ENCODE measurements at regions not wholly inside any gene's neighbourhood (a gene's known extent, or its start where the extent isn't known, plus 50 kb on each side); places are given as distances from the start of the nearest gene placed in this dataset.
"Not testable (repeated sequence)": the region's sequence is repeated elsewhere in the genome, so short reads cannot be mapped to it uniquely, and the experiment has no call there.

DNA sequence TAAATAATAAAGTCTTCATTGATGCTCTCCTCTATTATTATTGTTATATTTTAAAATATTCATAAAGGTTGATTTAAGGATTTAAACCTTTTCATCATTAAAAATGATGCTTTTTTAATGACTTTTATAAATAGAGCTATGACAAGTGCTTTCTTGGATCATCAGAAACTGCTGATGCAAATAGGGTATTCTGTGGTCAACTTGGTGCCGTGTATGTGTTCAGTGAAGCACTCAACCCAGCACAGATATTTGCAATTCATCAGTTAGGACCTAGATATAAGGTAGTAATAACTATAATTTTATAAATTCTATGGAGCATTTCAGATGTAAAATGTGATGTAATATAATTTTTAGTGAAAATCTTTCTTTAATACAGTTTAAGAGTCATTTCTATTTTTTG lies 208.7 kb downstream of the CCDC74A start:
- TF ChIP-seq TCF7 (IDR thresholded peaks at IDR 0.05; ENCODE audit: borderline replicate concordance); NFYB (IDR thresholded peaks at IDR 0.05; ENCODE audit: insufficient read depth, low read depth, low read length); SMC3 (IDR thresholded peaks at IDR 0.05; ENCODE audit: borderline replicate concordance, low read length); SP1 (IDR thresholded peaks at IDR 0.05; ENCODE audit: low read depth, low read length); ZNF24 (IDR thresholded peaks at IDR 0.05); CBX5 (IDR thresholded peaks at IDR 0.05; ENCODE audit: low read depth); POLR2A (IDR thresholded peaks at IDR 0.05; ENCODE audit: low read depth, low read length): not testable (repeated sequence)
- TF ChIP-seq, protein P1, sequence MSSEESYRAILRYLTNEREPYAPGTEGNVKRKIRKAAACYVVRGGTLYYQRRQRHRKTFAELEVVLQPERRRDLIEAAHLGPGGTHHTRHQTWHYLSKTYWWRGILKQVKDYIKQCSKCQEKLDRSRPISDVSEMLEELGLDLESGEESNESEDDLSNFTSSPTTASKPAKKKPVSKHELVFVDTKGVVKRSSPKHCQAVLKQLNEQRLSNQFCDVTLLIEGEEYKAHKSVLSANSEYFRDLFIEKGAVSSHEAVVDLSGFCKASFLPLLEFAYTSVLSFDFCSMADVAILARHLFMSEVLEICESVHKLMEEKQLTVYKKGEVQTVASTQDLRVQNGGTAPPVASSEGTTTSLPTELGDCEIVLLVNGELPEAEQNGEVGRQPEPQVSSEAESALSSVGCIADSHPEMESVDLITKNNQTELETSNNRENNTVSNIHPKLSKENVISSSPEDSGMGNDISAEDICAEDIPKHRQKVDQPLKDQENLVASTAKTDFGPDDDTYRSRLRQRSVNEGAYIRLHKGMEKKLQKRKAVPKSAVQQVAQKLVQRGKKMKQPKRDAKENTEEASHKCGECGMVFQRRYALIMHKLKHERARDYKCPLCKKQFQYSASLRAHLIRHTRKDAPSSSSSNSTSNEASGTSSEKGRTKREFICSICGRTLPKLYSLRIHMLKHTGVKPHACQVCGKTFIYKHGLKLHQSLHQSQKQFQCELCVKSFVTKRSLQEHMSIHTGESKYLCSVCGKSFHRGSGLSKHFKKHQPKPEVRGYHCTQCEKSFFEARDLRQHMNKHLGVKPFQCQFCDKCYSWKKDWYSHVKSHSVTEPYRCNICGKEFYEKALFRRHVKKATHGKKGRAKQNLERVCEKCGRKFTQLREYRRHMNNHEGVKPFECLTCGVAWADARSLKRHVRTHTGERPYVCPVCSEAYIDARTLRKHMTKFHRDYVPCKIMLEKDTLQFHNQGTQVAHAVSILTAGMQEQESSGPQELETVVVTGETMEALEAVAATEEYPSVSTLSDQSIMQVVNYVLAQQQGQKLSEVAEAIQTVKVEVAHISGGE (CRISPR knock-in tag; IDR thresholded peaks at IDR 0.05), result not testable (repeated sequence)
- TF ChIP-seq, protein P2, sequence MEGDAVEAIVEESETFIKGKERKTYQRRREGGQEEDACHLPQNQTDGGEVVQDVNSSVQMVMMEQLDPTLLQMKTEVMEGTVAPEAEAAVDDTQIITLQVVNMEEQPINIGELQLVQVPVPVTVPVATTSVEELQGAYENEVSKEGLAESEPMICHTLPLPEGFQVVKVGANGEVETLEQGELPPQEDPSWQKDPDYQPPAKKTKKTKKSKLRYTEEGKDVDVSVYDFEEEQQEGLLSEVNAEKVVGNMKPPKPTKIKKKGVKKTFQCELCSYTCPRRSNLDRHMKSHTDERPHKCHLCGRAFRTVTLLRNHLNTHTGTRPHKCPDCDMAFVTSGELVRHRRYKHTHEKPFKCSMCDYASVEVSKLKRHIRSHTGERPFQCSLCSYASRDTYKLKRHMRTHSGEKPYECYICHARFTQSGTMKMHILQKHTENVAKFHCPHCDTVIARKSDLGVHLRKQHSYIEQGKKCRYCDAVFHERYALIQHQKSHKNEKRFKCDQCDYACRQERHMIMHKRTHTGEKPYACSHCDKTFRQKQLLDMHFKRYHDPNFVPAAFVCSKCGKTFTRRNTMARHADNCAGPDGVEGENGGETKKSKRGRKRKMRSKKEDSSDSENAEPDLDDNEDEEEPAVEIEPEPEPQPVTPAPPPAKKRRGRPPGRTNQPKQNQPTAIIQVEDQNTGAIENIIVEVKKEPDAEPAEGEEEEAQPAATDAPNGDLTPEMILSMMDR (IDR thresholded peaks at IDR 0.05 in 2 of 3, conservative IDR thresholded peaks at IDR 0.05 in 1 of 3; ENCODE audit: control insufficient read depth in 2 of 3, extremely low read depth in 1 of 3, insufficient read depth in 1 of 3, low read depth in 3 of 3, low read length in 3 of 3), result not testable (repeated sequence)
- TF ChIP-seq, protein P3, sequence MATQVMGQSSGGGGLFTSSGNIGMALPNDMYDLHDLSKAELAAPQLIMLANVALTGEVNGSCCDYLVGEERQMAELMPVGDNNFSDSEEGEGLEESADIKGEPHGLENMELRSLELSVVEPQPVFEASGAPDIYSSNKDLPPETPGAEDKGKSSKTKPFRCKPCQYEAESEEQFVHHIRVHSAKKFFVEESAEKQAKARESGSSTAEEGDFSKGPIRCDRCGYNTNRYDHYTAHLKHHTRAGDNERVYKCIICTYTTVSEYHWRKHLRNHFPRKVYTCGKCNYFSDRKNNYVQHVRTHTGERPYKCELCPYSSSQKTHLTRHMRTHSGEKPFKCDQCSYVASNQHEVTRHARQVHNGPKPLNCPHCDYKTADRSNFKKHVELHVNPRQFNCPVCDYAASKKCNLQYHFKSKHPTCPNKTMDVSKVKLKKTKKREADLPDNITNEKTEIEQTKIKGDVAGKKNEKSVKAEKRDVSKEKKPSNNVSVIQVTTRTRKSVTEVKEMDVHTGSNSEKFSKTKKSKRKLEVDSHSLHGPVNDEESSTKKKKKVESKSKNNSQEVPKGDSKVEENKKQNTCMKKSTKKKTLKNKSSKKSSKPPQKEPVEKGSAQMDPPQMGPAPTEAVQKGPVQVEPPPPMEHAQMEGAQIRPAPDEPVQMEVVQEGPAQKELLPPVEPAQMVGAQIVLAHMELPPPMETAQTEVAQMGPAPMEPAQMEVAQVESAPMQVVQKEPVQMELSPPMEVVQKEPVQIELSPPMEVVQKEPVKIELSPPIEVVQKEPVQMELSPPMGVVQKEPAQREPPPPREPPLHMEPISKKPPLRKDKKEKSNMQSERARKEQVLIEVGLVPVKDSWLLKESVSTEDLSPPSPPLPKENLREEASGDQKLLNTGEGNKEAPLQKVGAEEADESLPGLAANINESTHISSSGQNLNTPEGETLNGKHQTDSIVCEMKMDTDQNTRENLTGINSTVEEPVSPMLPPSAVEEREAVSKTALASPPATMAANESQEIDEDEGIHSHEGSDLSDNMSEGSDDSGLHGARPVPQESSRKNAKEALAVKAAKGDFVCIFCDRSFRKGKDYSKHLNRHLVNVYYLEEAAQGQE (IDR thresholded peaks at IDR 0.05; ENCODE audit: low read depth, low read length), result not testable (repeated sequence)
